Loucy (cell line): ENCODE measurements at regions not wholly inside any gene's neighbourhood (a gene's known extent, or its start where the extent isn't known, plus 50 kb on each side); places are given as distances from the start of the nearest gene placed in this dataset.

Source experiments
- H2AFZ ChIP-seq: fragments of 200-600 bp; sonication (generic); 2 replicates; pipeline ENCODE4 v1.6.0; 2016; ENCODE audit warnings: antibody characterized with exemption, mild to moderate bottlenecking, low read length, moderate library complexity
- H3F3A ChIP-seq: fragments of 200-600 bp; 2 replicates; pipeline ENCODE4 v1.6.0; 2016; ENCODE audit warnings: antibody characterized with exemption, low read depth, mild to moderate bottlenecking
- H3K27me3 ChIP-seq: fragments of 200-600 bp; sonication (generic); 2 replicates; pipeline ENCODE4 v1.6.1; 2014; ENCODE audit warnings: low read length, mild to moderate bottlenecking; ENCODE audit not compliant: insufficient read depth, poor library complexity, severe bottlenecking
- H3K36me3 ChIP-seq: fragments of 200-600 bp; sonication (generic); 2 replicates; pipeline ENCODE4 v1.6.1; 2016; ENCODE audit warnings: low read length; ENCODE audit not compliant: insufficient read depth
- H3K4me1 ChIP-seq: fragments of 200-600 bp; sonication (generic); 2 replicates; pipeline ENCODE4 v1.5.1; 2014; ENCODE audit warnings: low read length, mild to moderate bottlenecking; ENCODE audit not compliant: insufficient read depth, poor library complexity, severe bottlenecking
- H3K4me2 ChIP-seq: fragments of 200-600 bp; sonication (generic); 2 replicates; pipeline ENCODE4 v1.6.0; 2014; ENCODE audit warnings: antibody characterized with exemption, low read length, low read depth, mild to moderate bottlenecking; ENCODE audit not compliant: poor library complexity, severe bottlenecking
- H3K4me3 ChIP-seq: fragments of 200-600 bp; sonication (generic); 2 replicates; pipeline ENCODE4 v1.5.1; 2014; ENCODE audit warnings: low read length, mild to moderate bottlenecking, mixed read lengths; ENCODE audit not compliant: poor library complexity, severe bottlenecking
- H3K79me2 ChIP-seq: fragments of 200-600 bp; sonication (generic); 2 replicates; pipeline ENCODE4 v1.6.1; 2014; ENCODE audit warnings: low read length; ENCODE audit not compliant: insufficient read depth
- H3K9ac ChIP-seq: fragments of 200-600 bp; sonication (generic); 2 replicates; pipeline ENCODE4 v1.6.0; 2014; ENCODE audit warnings: mild to moderate bottlenecking, low read depth, low read length, moderate library complexity; ENCODE audit not compliant: poor library complexity, severe bottlenecking
- H3K9me2 ChIP-seq: fragments of 200-600 bp; sonication (generic); replicated peaks from 2 replicates; pipeline ENCODE4 v1.6.1; 2016; ENCODE audit warnings: low read depth, low read length, mixed read lengths
- H3K9me3 ChIP-seq: fragments of 200-600 bp; sonication (generic); 2 replicates; pipeline ENCODE4 v1.6.1; 2014; ENCODE audit warnings: mild to moderate bottlenecking, antibody characterized with exemption, low read length, low read depth; ENCODE audit not compliant: insufficient read depth
- H4K20me1 ChIP-seq: fragments of 200-600 bp; sonication (generic); 2 replicates; pipeline ENCODE4 v1.6.0; 2014; ENCODE audit warnings: antibody characterized with exemption, low read length, mild to moderate bottlenecking; ENCODE audit not compliant: insufficient read depth, poor library complexity, severe bottlenecking
- CTCF ChIP-seq: fragments of 200-600 bp; sonication (generic); conservative IDR thresholded peaks from 2 replicates; pipeline ENCODE4 v1.5.1; 2014; ENCODE audit warnings: mild to moderate bottlenecking, antibody characterized with exemption, low read length
- EZH2phosphoT487 ChIP-seq: fragments of 200-600 bp; IDR thresholded peaks from 2 replicates; pipeline ENCODE4 v1.6.1; 2018; ENCODE audit warnings: antibody characterized with exemption, mild to moderate bottlenecking, moderate library complexity, borderline replicate concordance

DNA sequence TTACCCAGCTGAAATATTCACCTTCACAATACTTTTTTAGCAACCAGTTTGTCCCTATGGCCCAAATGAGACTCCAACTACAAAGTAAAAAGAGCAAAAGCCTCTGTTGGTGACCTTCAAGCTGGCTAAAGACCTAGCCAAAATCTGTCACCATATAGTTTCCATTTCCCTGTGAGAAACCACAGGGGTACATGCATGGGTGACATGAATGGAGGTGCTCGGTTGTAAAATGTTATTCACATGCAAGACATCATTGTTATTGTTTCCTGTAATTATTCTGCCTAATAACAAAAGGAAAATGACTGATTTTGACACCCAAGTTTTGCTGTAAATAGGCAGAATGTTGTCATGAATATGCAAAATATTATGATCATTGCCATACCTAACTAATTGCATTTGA lies 285.3 kb downstream of the ZNF608 start:
- no peaks in the 10 kb centered on the region for H3K36me3 ChIP-seq
- no peak overlapping the region for H3K9ac ChIP-seq
- no peaks in the 10 kb centered on the region for H3K9me3 ChIP-seq
- no peaks in the 10 kb centered on the region for H3K27me3 ChIP-seq
- H4K20me1 ChIP-seq = no peaks in the 10 kb centered on the region
- no peak for TF ChIP-seq CTCF
- TF ChIP-seq EZH2phosphoT487 = no peak
- H2AFZ ChIP-seq = no peak overlapping the region
- no peaks in the 10 kb centered on the region for H3K79me2 ChIP-seq
- no peaks in the 10 kb centered on the region for H3K9me2 ChIP-seq
- H3K4me1 ChIP-seq = peaks cover 12% of the 10 kb centered on the region
- H3K4me3 ChIP-seq = no peak overlapping the region
- no peak overlapping the region for H3K4me2 ChIP-seq
- H3F3A ChIP-seq = no peaks in the 10 kb centered on the region

- Histone ChIP-seq H2AFZ (no peak overlapping the region), H3K4me2 (no peak overlapping the region), H3K4me3 (no peak overlapping the region), H3K9ac (no peak overlapping the region), H4K20me1 (no peaks in the 10 kb centered on the region), H3K79me2 (no peaks in the 10 kb centered on the region), H3K9me3 (no peaks in the 10 kb centered on the region), H3F3A (no peaks in the 10 kb centered on the region), H3K4me1 (peaks cover 12% of the 10 kb centered on the region), H3K27me3 (no peaks in the 10 kb centered on the region), H3K36me3 (no peaks in the 10 kb centered on the region), H3K9me2 (no peaks in the 10 kb centered on the region)
- TF ChIP-seq CTCF (no peak), EZH2phosphoT487 (no peak)
Observed at GRCh38 chr5:124460642-124461041, 285.8 kb downstream of the ZNF608 start.

- H3K9ac ChIP-seq = no peak overlapping the region
- H3K27me3 ChIP-seq = no peaks in the 10 kb centered on the region
- H3K4me1 ChIP-seq = peaks cover 12% of the 10 kb centered on the region
- no peak overlapping the region for H3K4me3 ChIP-seq
- no peaks in the 10 kb centered on the region for H3K9me2 ChIP-seq
- no peaks in the 10 kb centered on the region for H3K36me3 ChIP-seq
- H4K20me1 ChIP-seq = no peaks in the 10 kb centered on the region
- no peaks in the 10 kb centered on the region for H3F3A ChIP-seq
- no peak overlapping the region for H2AFZ ChIP-seq
- no peaks in the 10 kb centered on the region for H3K9me3 ChIP-seq
- H3K4me2 ChIP-seq = no peak overlapping the region
- H3K79me2 ChIP-seq = no peaks in the 10 kb centered on the region
- TF ChIP-seq CTCF (no peak), EZH2phosphoT487 (no peak)
Observed at GRCh38 chr5:124459984-124460383, 286.5 kb downstream of the ZNF608 start.
